Erythroblast (primary cell): ENCODE measurements at regions not wholly inside any gene's neighbourhood (a gene's known extent, or its start where the extent isn't known, plus 50 kb on each side); places are given as distances from the start of the nearest gene placed in this dataset.

Experiments used
- GATA1 ChIP-seq: IDR thresholded peaks from 2 replicates; pipeline ENCODE4 v1.6.1; 2011; ENCODE audit warnings: low read depth, mild to moderate bottlenecking, control low read depth, low read length, moderate library complexity
- POLR2A ChIP-seq: IDR thresholded peaks from 2 replicates; pipeline ENCODE4 v1.6.1; 2011; ENCODE audit warnings: mild to moderate bottlenecking, low read length

DNA sequence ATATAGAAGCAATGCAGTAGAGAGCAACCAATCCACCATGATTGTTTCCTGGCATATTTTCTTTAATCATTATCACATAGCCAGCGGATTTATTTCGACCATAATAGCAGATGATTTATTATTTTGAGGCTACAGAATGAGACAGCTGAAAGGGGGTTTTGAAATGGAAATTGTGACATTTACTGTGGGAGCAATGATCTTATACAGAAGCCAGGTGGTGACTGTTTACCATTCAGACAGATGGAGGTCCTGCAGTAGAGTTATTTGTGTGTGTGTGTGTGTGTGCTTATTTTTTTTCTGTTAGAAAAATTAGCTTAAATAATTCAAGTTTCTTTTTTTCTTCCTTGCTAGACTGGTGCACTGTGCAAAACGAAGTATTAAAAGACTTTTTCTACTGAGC lies 1784.5 kb downstream of the MRPL39 start:
- TF ChIP-seq POLR2A (no peak), GATA1 (no peak)
